ENCODE measurements at regions not wholly inside any gene's neighbourhood (a gene's known extent, or its start where the extent isn't known, plus 50 kb on each side); places are given as distances from the start of the nearest gene placed in this dataset.

DNA sequence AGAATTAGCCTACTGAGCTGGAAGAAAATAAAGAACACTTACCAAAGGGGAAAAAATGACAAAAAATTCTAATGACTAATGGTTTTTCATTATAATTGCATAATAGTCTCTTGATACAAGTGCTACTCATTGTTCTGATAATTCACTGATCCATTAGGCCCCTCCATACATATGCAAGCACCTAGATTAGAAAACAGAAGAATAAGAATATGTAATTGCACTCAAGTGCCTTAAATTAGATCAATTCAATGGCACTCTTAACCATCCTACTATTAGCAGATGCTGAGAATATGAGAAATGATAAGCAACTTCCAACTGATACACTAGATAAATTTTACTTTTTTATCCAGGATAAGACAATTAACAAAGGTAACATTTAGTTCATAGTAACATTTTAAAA is 440.9 kb upstream of the C9orf72 start:
- no peak for DNase-seq (ENCODE audit: low spot score)

GRCh38 chr9:28024676-28025075 is 451.4 kb upstream of the C9orf72 start:
- no peak for DNase-seq (ENCODE audit: low spot score)

DNA sequence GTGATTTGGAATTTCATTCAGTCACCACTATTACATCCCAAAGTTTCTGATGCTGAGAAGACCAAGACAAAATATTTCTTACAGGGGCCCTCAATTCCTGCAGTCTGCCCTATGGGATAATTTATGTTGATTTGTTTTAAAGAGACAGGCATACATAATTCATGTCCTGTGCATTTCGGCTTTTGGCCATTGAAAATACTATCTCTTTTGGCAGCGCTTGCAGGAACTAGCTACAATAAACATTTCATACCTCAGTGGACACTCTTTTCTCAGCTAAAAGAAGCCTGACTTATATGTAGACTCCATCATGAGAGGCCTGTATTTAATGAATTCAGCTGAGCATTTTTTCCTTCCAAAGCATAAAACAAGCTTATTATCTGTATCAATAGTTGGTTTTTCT is 451.9 kb upstream of the C9orf72 start:
- DNase-seq (ENCODE audit: low spot score), result no peak

- DNase-seq (ENCODE audit: low spot score), result no peak
These were observed 458.4 kb upstream of the C9orf72 start for GRCh38 chr9:28031521-28032267.

DNA sequence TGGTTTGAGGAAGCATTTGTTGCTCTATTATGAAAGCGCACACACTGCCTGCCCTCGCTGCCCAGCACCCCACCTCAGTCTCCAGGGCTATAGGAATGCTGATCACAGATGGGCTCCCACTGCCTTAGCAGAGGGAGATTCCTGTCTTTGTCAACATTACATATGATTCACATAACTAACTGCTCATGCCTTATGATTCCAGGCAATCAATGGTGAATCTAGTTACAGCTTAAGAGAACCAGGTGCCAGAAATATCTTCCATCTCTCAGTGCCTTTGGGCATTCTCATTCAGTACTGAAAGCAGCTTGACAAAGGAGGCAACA is 458.9 kb upstream of the C9orf72 start:
- DNase-seq (ENCODE audit: low spot score), result no peak

GRCh38 chr9:28034242-28034641 is 461.0 kb upstream of the C9orf72 start:
- no peak for DNase-seq (ENCODE audit: low spot score)

DNA sequence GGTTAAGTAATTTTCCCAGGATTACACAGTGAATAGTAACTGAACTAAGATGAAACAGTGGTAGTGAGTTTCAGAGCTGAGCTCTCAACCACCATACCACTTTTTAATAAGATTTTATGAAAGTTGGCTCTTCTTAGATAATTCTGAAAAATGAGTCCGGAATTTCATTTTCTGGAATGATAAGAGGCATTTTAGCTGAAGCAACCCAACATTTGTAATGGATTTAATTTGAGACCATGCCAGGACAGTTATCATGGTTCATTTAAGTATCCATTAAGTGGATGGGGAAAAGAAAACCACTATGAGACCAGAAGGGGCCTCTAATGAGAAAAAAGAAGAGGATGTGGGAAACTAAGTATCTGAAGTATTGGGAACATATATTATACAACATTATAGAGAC is 464.7 kb upstream of the C9orf72 start:
- no peak for DNase-seq (ENCODE audit: low spot score)

GRCh38 chr9:28045051-28045450 is 471.8 kb upstream of the C9orf72 start:
- DNase-seq (ENCODE audit: low spot score), result no peak

GRCh38 chr9:28050046-28050445 is 476.8 kb upstream of the C9orf72 start:
- DNase-seq (ENCODE audit: low spot score), result no peak

DNA sequence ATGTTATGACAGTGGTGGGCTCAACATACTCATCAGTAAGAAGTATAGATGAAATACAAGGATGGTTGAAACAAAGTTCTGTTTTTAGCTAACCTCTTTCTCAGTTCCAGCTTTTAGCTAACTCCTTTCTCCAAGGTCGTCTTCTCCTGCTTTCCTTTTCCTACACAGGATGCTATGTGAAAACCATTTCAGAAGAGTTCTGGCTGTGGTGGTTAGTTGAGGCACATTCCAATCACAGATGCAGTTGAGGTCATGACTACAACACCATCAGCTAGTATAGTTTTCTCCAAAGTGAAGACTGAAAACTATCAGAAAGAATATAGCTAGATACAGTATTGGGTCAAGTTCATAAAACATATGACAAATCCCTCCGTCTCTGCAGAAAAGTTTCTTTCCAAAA is 477.7 kb upstream of the C9orf72 start:
- no peak for DNase-seq (ENCODE audit: low spot score)

DNA sequence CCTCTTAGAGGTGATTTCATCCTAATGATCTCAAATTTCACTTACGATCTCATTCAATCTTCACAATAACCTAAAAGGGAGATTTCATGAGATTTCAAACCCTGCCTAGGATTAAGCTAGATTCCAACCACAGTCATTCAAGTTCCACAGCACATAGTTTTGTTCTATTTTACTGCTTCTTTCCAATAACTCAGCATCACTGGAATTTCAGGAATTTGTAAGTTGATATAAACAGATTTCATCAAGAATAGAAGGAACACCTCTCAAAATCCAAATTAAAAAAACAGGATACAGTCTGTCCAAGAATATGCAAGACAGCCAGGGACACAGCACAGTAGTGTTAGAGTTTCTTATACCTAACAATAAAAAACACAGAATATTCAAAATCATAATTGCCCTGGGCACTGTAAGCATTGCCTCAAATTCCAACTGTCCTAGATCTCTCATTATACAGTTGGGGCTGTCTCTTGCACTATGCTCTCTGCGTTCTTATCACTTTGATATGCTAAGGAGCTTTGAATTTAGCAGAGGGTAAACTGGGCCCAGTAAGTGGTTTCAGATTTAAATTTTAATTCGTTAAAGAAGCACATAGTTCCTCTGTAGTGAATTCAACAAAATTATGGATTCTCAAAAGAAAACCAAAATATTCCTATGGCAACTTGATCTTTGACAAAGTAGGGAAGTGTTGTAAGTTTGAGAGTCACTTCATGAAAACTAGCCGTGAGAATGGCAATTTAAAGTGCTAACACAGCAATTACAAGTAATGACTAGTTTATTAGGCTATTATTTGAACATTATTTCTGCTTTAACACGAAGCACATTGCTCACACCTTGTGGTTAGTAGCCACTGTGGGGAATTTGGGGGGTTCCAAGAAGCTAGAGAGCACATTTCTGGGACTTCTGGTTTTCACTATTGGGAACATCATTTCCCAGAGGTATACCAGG is 478.6 kb upstream of the C9orf72 start:
- no peak for DNase-seq (ENCODE audit: low spot score)

- no peak for DNase-seq (ENCODE audit: low spot score)
These were observed 480.0 kb upstream of the C9orf72 start for GRCh38 chr9:28053096-28053777.

DNA sequence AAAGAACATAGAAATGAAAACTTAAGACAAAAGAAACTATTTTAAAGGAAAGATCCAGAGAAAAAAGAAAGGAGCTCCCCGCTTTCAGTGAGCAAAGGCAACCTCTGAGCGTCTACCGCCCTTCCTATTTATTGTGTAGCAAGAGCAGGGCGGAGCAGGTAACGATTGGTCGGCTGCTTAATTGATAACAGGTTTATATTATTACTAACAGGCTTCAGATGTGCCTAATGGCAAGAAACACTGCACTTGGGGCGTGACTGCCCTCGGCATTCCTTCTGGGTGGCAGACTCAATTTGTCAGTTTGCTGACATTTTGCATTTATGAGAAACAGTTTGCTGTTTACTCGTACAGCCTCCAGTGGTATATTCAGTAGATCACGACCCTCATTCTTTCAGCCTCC is 482.7 kb upstream of the C9orf72 start:
- no peak for DNase-seq (ENCODE audit: low spot score)

- DNase-seq (ENCODE audit: low spot score), result no peak
These were observed 483.2 kb upstream of the C9orf72 start for GRCh38 chr9:28056466-28056865.

GRCh38 chr9:28059192-28059591 is 485.9 kb upstream of the C9orf72 start:
- no peak for DNase-seq (ENCODE audit: low spot score)

GRCh38 chr9:28064241-28064815 is 491.0 kb upstream of the C9orf72 start:
- DNase-seq (ENCODE audit: low spot score), result no peak

GRCh38 chr9:28073270-28073669 is 500.0 kb upstream of the C9orf72 start:
- DNase-seq (ENCODE audit: low spot score), result no peak

DNA sequence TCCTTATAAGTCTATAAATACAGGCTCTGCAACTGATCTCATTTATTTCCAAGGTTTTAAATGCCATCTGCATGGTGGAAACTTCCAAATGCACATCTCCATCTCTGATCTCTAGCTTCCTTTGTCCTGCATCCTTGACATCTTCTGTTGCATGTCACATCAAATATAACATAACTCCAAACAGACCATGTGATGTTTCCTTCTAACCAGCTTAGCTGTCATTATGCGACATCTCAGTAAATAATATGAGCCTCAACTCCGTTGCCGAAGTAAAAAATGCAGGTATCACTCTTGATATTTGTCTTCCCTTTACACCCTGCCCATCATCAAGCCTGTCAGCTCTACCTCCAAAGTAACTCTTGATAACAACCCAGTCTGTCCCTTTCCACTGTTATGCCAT is 506.4 kb upstream of the C9orf72 start:
- DNase-seq (ENCODE audit: low spot score), result no peak

- no peak for DNase-seq (ENCODE audit: low spot score)
These were observed 509.4 kb upstream of the C9orf72 start for GRCh38 chr9:28082671-28083070.

DNA sequence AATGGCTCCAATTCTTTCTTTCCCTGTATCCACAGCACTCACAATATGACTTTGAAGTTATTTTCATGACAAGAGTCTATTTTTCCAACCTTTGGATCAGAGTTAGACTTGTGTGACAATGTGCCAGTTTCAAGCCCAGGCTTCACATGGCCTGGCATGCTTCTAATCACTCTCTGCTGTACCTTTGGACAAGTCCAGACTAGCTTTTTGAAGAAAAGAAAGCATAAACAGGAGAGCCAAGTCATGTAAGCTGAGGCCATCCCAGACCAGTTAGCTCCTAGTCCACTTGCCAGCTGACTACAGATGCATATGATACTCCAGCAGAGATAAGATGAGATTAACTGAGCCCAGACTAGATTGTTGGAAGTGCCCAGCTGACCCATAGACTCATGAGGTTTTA is 513.6 kb upstream of the C9orf72 start:
- DNase-seq (ENCODE audit: low spot score), result no peak

DNA sequence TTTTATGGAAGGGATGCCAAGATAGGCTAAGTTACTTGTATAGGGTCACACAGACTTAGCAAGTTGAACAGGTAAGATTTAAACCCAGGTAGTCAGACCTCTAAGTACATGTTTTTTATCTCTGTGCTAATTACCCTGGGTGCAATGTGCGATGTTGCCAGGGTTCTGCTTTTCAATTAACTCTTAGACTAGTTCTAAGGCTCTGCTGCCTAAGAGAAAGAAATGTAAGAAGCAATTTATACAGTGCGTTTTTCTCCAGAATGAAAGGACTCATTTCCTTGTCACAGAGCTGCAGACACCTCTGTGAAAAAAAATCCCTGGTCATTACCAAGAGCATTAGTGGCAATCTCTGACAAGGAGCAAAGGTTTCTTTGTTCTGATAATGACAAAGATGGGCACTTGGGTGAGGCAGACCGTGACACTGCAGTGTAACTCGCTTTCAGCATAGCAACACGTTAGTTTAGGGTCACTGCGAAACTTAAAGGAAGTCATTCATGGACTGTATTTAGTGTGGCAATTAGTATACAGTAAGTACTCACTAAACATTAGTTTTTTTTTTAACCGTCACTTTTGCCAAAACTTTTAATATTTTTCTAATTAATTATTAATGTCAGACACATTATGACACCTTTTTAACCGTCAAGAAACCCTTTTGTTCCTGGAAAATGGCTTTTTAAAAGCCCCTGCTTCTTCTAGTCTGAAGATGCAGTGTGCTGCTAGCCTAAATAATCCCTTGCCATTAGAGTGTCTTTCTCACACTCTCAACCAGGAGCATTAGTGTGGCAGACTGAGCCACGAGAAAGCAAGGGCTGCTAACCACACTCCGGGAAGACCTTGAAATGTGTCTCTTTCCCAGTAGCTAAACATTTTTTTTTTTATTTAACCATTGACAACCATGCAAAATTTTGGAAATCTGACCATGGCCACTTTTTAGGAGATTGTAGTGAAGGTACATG is 520.0 kb upstream of the C9orf72 start:
- no peak for DNase-seq (ENCODE audit: low spot score)

Data from AG08396 (cell line).